Caco-2 (cell line): ENCODE measurements at regions not wholly inside any gene's neighbourhood (a gene's known extent, or its start where the extent isn't known, plus 50 kb on each side); places are given as distances from the start of the nearest gene placed in this dataset.

Experiments used
- BruUV-seq: library from RNA; stranded (reverse); fragments of 400-500 nt; replicated peaks from 2 replicates; lab custom pipeline; 2021; lab: Mats Ljungman, UMichigan
- CTCF ChIA-PET: fragments of 300-600 bp; sonication (Branson Sonifier 250); formaldehyde crosslinking; loops from one replicate; lab custom pipeline; 2022; ENCODE audit warnings: antibody characterized with exemption; lab: Charles Lee
- POLR2A ChIA-PET: fragments of 300-600 bp; sonication (Branson Sonifier 250); formaldehyde crosslinking; loops from one replicate; lab custom pipeline; 2022; ENCODE audit warnings: antibody characterized with exemption; lab: Charles Lee
- DNase-seq, 2 experiments: peaks; one replicate each; pipeline versions ENCODE4 v3.0.0 to v3.0.0-alpha.2; 2020 to 2022
- H3K27me3 ChIP-seq: replicated peaks from 2 replicates; pipeline ENCODE4 v1.6.0; 2011; ENCODE audit warnings: low read length; ENCODE audit not compliant: control insufficient read depth, insufficient read depth
- H3K36me3 ChIP-seq: 2 replicates; pipeline ENCODE4 v1.5.1; 2011; ENCODE audit warnings: low read length; ENCODE audit not compliant: control insufficient read depth, insufficient read depth
- H3K4me1 ChIP-seq: fragments of 250-450 bp; sonication (Bioruptor Pico); 2 replicates; pipeline ENCODE4 v1.5.1; 2020; ENCODE audit warnings: mild to moderate bottlenecking
- H3K4me3 ChIP-seq: 2 replicates; pipeline ENCODE4 v1.5.1; 2011; ENCODE audit warnings: low read depth, mild to moderate bottlenecking, control low read depth, low read length
- H3K9me3 ChIP-seq: fragments of 250-450 bp; sonication (Bioruptor Pico); 2 replicates; pipeline ENCODE4 v1.5.1; 2020; ENCODE audit warnings: mild to moderate bottlenecking, moderate library complexity
- H3K27ac Mint-ChIP-seq: one replicate; pipeline ENCODE4 v1.8.0; 2022; ENCODE audit warnings: mixed read lengths; ENCODE audit not compliant: unreplicated experiment
- H3K27me3 Mint-ChIP-seq: one replicate; pipeline ENCODE4 v1.8.0; 2022; ENCODE audit warnings: mixed read lengths; ENCODE audit not compliant: insufficient read depth, unreplicated experiment
- H3K36me3 Mint-ChIP-seq: one replicate; pipeline ENCODE4 v1.8.0; 2022; ENCODE audit warnings: mild to moderate bottlenecking, mixed read lengths; ENCODE audit not compliant: insufficient read depth, unreplicated experiment
- H3K4me1 Mint-ChIP-seq: one replicate; pipeline ENCODE4 v1.8.0; 2022; ENCODE audit warnings: low read depth, mixed read lengths; ENCODE audit not compliant: unreplicated experiment
- H3K4me3 Mint-ChIP-seq: one replicate; pipeline ENCODE4 v1.8.0; 2022; ENCODE audit warnings: mild to moderate bottlenecking, moderate library complexity, mixed read lengths; ENCODE audit not compliant: unreplicated experiment
- H3K9me3 Mint-ChIP-seq: one replicate; pipeline ENCODE4 v1.8.0; 2022; ENCODE audit warnings: mixed read lengths; ENCODE audit not compliant: unreplicated experiment
- CTCF ChIP-seq, 2 experiments: fragments of 200-600 bp in 1 of 2; IDR thresholded peaks; 1 replicate in 1 of 2; 2 replicates in 1 of 2; pipeline versions ENCODE4 v1.5.1 to v1.8.0; 2011 to 2022; ENCODE audit warnings: antibody characterized with exemption in 1 of 2, control low read depth in 1 of 2, inconsistent platforms in 1 of 2, low read depth in 1 of 2, low read length in 1 of 2, mild to moderate bottlenecking in 1 of 2, moderate library complexity in 1 of 2; ENCODE audit not compliant: insufficient read depth in 1 of 2, severe bottlenecking in 1 of 2, unreplicated experiment in 1 of 2
- intact Hi-C: fragments of 100-400 bp; cut with micrococcal nuclease; formaldehyde crosslinking; loops from one replicate; pipeline ENCODE4 v1.10.0; 2022; ENCODE audit not compliant: unreplicated experiment

GRCh38 chr2:144128130-144128746 lies 391.7 kb downstream of the ZEB2 start:
- Histone ChIP-seq H3K27me3 (no peaks in the 10 kb centered on the region), H3K4me1 (0 out of 2 replicates have a peak, but pooled peaks cover 10% of the 10 kb centered on the region), H3K9me3 (no peaks in the 10 kb centered on the region), H3K4me3 (no peak overlapping the region), H3K36me3 (no peaks in the 10 kb centered on the region)
- ChIA-PET CTCF (no interaction called here), POLR2A (no interaction called here)
- intact Hi-C loops, result no loop called here
- Mint-ChIP-seq H3K4me1 (peaks cover 9% of the 10 kb centered on the region), H3K4me3 (no peak overlapping the region), H3K27ac (no peak overlapping the region), H3K27me3 (no peaks in the 10 kb centered on the region), H3K9me3 (no peaks in the 10 kb centered on the region), H3K36me3 (no peaks in the 10 kb centered on the region)
- TF ChIP-seq CTCF (IDR thresholded peaks at IDR 0.05; ENCODE audit: insufficient read depth in 1 of 2, low read depth in 1 of 2, low read length in 1 of 2, severe bottlenecking in 1 of 2, unreplicated experiment in 1 of 2), result no peak
- BruUV-seq, result no TSS peak
- DNase-seq, result no peak

GRCh38 chr2:144127693-144128092 lies 392.2 kb downstream of the ZEB2 start:
- BruUV-seq, result no TSS peak

GRCh38 chr2:144126302-144126701 lies 393.6 kb downstream of the ZEB2 start:
- no peaks in the 10 kb centered on the region for H3K36me3 ChIP-seq
- Mint-ChIP-seq H3K4me3 (no peak overlapping the region), H3K36me3 (no peaks in the 10 kb centered on the region), H3K27ac (no peak overlapping the region), H3K27me3 (no peaks in the 10 kb centered on the region), H3K4me1 (peaks cover 4% of the 10 kb centered on the region), H3K9me3 (no peaks in the 10 kb centered on the region)
- ChIA-PET POLR2A (no interaction called here), CTCF (no interaction called here)
- H3K9me3 ChIP-seq, result no peaks in the 10 kb centered on the region
- TF ChIP-seq CTCF (IDR thresholded peaks at IDR 0.05; ENCODE audit: insufficient read depth in 1 of 2, low read depth in 1 of 2, low read length in 1 of 2, severe bottlenecking in 1 of 2, unreplicated experiment in 1 of 2), result no peak
- H3K4me1 ChIP-seq, result 0 out of 2 replicates have a peak, but pooled peaks cover 7% of the 10 kb centered on the region
- no peak overlapping the region for H3K4me3 ChIP-seq
- BruUV-seq, result no TSS peak
- no peaks in the 10 kb centered on the region for H3K27me3 ChIP-seq
- no peak for DNase-seq
- intact Hi-C loops, result no loop called here

More at GRCh38 chr2:144127693-144128092, 392.2 kb downstream of the ZEB2 start:
- 0 out of 2 replicates have a peak, but pooled peaks cover 10% of the 10 kb centered on the region for H3K4me1 ChIP-seq
- no peaks in the 10 kb centered on the region for H3K9me3 ChIP-seq
- H3K27ac Mint-ChIP-seq, result no peak overlapping the region
- H3K36me3 ChIP-seq, result no peaks in the 10 kb centered on the region
- H3K4me1 Mint-ChIP-seq, result peaks cover 9% of the 10 kb centered on the region
- no peaks in the 10 kb centered on the region for H3K27me3 ChIP-seq
- no peaks in the 10 kb centered on the region for H3K9me3 Mint-ChIP-seq
- CTCF ChIA-PET, result no interaction called here
- H3K4me3 ChIP-seq, result no peak overlapping the region
- no peak overlapping the region for H3K4me3 Mint-ChIP-seq
- POLR2A ChIA-PET, result no interaction called here
- no peak for TF ChIP-seq CTCF (IDR thresholded peaks at IDR 0.05; ENCODE audit: insufficient read depth in 1 of 2, low read depth in 1 of 2, low read length in 1 of 2, severe bottlenecking in 1 of 2, unreplicated experiment in 1 of 2)
- intact Hi-C loops, result no loop called here
- no peaks in the 10 kb centered on the region for H3K27me3 Mint-ChIP-seq
- no peaks in the 10 kb centered on the region for H3K36me3 Mint-ChIP-seq
- DNase-seq, result no peak
